ENCODE measurements at regions not wholly inside any gene's neighbourhood (a gene's known extent, or its start where the extent isn't known, plus 50 kb on each side); places are given as distances from the start of the nearest gene placed in this dataset.

- H3K4me3 ChIP-seq (ENCODE audit: low read depth, low read length) = no peak overlapping the region
These were observed 204.8 kb upstream of the HS6ST1 start for GRCh38 chr2:128523457-128523856.

- H3K4me3 ChIP-seq (ENCODE audit: low read depth, low read length) = no peak overlapping the region
These were observed 205.5 kb upstream of the HS6ST1 start for GRCh38 chr2:128524183-128524582.

- no peak overlapping the region for H3K4me3 ChIP-seq (ENCODE audit: low read depth, low read length)
These were observed 207.0 kb upstream of the HS6ST1 start for GRCh38 chr2:128525653-128526052.

- H3K4me3 ChIP-seq (ENCODE audit: low read depth, low read length) = no peak overlapping the region
These were observed 207.8 kb upstream of the HS6ST1 start for GRCh38 chr2:128526455-128526976.

- no peak overlapping the region for H3K4me3 ChIP-seq (ENCODE audit: low read depth, low read length)
These were observed 209.5 kb upstream of the HS6ST1 start for GRCh38 chr2:128528133-128528532.

GRCh38 chr2:128530025-128530573, 211.4 kb upstream of the HS6ST1 start:
- no peak overlapping the region for H3K4me3 ChIP-seq (ENCODE audit: low read depth, low read length)

GRCh38 chr2:128531856-128532255, 213.2 kb upstream of the HS6ST1 start:
- H3K4me3 ChIP-seq (ENCODE audit: low read depth, low read length) = no peak overlapping the region

- no peak overlapping the region for H3K4me3 ChIP-seq (ENCODE audit: low read depth, low read length)
These were observed 214.4 kb upstream of the HS6ST1 start for GRCh38 chr2:128533101-128533500.

- no peak overlapping the region for H3K4me3 ChIP-seq (ENCODE audit: low read depth, low read length)
These were observed 216.2 kb upstream of the HS6ST1 start for GRCh38 chr2:128534688-128535392.

GRCh38 chr2:128535953-128536352, 217.3 kb upstream of the HS6ST1 start:
- H3K4me3 ChIP-seq (ENCODE audit: low read depth, low read length) = no peak overlapping the region

- no peak overlapping the region for H3K4me3 ChIP-seq (ENCODE audit: low read depth, low read length)
These were observed 218.4 kb upstream of the HS6ST1 start for GRCh38 chr2:128536925-128537620.

- H3K4me3 ChIP-seq (ENCODE audit: low read depth, low read length) = no peak overlapping the region
These were observed 219.0 kb upstream of the HS6ST1 start for GRCh38 chr2:128537646-128538045.

- no peak overlapping the region for H3K4me3 ChIP-seq (ENCODE audit: low read depth, low read length)
These were observed 219.7 kb upstream of the HS6ST1 start for GRCh38 chr2:128538396-128538795.

- no peak overlapping the region for H3K4me3 ChIP-seq (ENCODE audit: low read depth, low read length)
These were observed 222.0 kb upstream of the HS6ST1 start for GRCh38 chr2:128540670-128541069.

GRCh38 chr2:128541448-128541847, 222.8 kb upstream of the HS6ST1 start:
- no peak overlapping the region for H3K4me3 ChIP-seq (ENCODE audit: low read depth, low read length)

GRCh38 chr2:128543036-128543435, 224.4 kb upstream of the HS6ST1 start:
- no peak overlapping the region for H3K4me3 ChIP-seq (ENCODE audit: low read depth, low read length)

GRCh38 chr2:128543646-128544045, 225.0 kb upstream of the HS6ST1 start:
- H3K4me3 ChIP-seq (ENCODE audit: low read depth, low read length) = no peak overlapping the region

GRCh38 chr2:128544321-128545037, 225.8 kb upstream of the HS6ST1 start:
- no peak overlapping the region for H3K4me3 ChIP-seq (ENCODE audit: low read depth, low read length)

- H3K4me3 ChIP-seq (ENCODE audit: low read depth, low read length) = no peak overlapping the region
These were observed 226.4 kb upstream of the HS6ST1 start for GRCh38 chr2:128545085-128545484.

GRCh38 chr2:128545829-128546228, 227.2 kb upstream of the HS6ST1 start:
- H3K4me3 ChIP-seq (ENCODE audit: low read depth, low read length) = no peak overlapping the region

GRCh38 chr2:128547667-128548066, 229.0 kb upstream of the HS6ST1 start:
- no peak overlapping the region for H3K4me3 ChIP-seq (ENCODE audit: low read depth, low read length)

All from iPS-11a (cell line).